H1 (cell line): ENCODE measurements at regions not wholly inside any gene's neighbourhood (a gene's known extent, or its start where the extent isn't known, plus 50 kb on each side); places are given as distances from the start of the nearest gene placed in this dataset.

Experiments
- CTCF ChIA-PET: fragments of 300-600 bp; sonication (Branson Sonifier 250); formaldehyde crosslinking; loops from one replicate; lab custom pipeline; 2021; ENCODE audit not compliant: partially characterized antibody; lab: Charles Lee
- POLR2A ChIA-PET: fragments of 300-600 bp; sonication (Branson Sonifier 250); formaldehyde crosslinking; loops from one replicate; lab custom pipeline; 2021; ENCODE audit warnings: inconsistent platforms; ENCODE audit not compliant: partially characterized antibody; lab: Charles Lee
- DNase-seq, 2 experiments: peaks; one replicate each; pipeline versions ENCODE4 v3.0.0 to v3.0.0-alpha.2; 2010 to 2022; ENCODE audit warnings: low spot score in 2 of 2, low read depth in 1 of 2, mixed read lengths in 1 of 2
- FAIRE-seq: peaks from 2 replicates; lab custom pipeline; 2011; peaks lifted over from hg19 to GRCh38; lab: Jason Lieb, UNC
- H2AFZ ChIP-seq: 2 replicates; pipeline ENCODE4 v1.8.1; 2012; ENCODE audit warnings: low read length, inconsistent platforms
- H2AK5ac ChIP-seq: 2 replicates; pipeline ENCODE4 v1.6.1; 2013; ENCODE audit warnings: low read depth, low read length
- H2BK120ac ChIP-seq: replicated peaks from 2 replicates; pipeline ENCODE3; 2013; ENCODE audit warnings: low read depth, low read length, inconsistent platforms
- H2BK12ac ChIP-seq: 2 replicates; pipeline ENCODE4 v1.6.1; 2013; ENCODE audit warnings: low read depth, low read length
- H2BK15ac ChIP-seq: 2 replicates; pipeline ENCODE4 v1.6.1; 2013; ENCODE audit warnings: low read length
- H2BK20ac ChIP-seq: 2 replicates; pipeline ENCODE4 v1.6.1; 2013; ENCODE audit warnings: low read length
- H2BK5ac ChIP-seq: 2 replicates; pipeline ENCODE4 v1.6.1; 2013; ENCODE audit warnings: low read depth, low read length
- H3K14ac ChIP-seq: 2 replicates; pipeline ENCODE4 v1.6.1; 2013; ENCODE audit warnings: inconsistent platforms; ENCODE audit not compliant: insufficient read length
- H3K18ac ChIP-seq: 2 replicates; pipeline ENCODE4 v1.6.1; 2013; ENCODE audit warnings: low read length; ENCODE audit errors: extremely low read depth
- H3K23ac ChIP-seq: 2 replicates; pipeline ENCODE4 v1.6.1; 2013; ENCODE audit warnings: inconsistent platforms; ENCODE audit not compliant: insufficient read length
- H3K23me2 ChIP-seq: 2 replicates; pipeline ENCODE4 v1.6.1; 2013; ENCODE audit warnings: low read depth, low read length
- H3K27ac ChIP-seq: 2 replicates; pipeline ENCODE4 v1.6.1; 2011; ENCODE audit warnings: low read depth, low read length, inconsistent platforms
- H3K27me3 ChIP-seq, 4 experiments: replicated peaks in 1 of 4; 1 replicate in 1 of 4; 2 replicates in 3 of 4; pipeline versions ENCODE4 v1.6.1 to v1.8.1; 2011 to 2013; ENCODE audit warnings: low read length in 3 of 4, mild to moderate bottlenecking in 3 of 4, inconsistent platforms in 2 of 4, mixed read lengths in 2 of 4, moderate library complexity in 1 of 4; ENCODE audit not compliant: control insufficient read depth in 3 of 4, insufficient read depth in 3 of 4; ENCODE audit errors: extremely low read depth in 1 of 4
- H3K36me3 ChIP-seq, 4 experiments: 2 replicates each; pipeline versions ENCODE4 v1.6.1 to v1.8.1; 2011 to 2013; ENCODE audit warnings: mild to moderate bottlenecking in 4 of 4, low read length in 3 of 4, moderate library complexity in 2 of 4, control low read depth in 1 of 4, inconsistent platforms in 1 of 4; ENCODE audit not compliant: insufficient read depth in 4 of 4, control insufficient read depth in 2 of 4
- H3K4ac ChIP-seq: replicated peaks from 2 replicates; pipeline ENCODE3; 2013; ENCODE audit warnings: low read length, low read depth, mixed read lengths, inconsistent platforms; ENCODE audit not compliant: insufficient read length
- H3K4me1 ChIP-seq, 4 experiments: replicated peaks in 1 of 4; 1 replicate in 1 of 4; 2 replicates in 3 of 4; pipeline versions ENCODE4 v1.6.1 to v1.8.1; 2011 to 2013; ENCODE audit warnings: low read length in 3 of 4, inconsistent platforms in 2 of 4, mixed read lengths in 1 of 4; ENCODE audit not compliant: insufficient read depth in 4 of 4, control insufficient read depth in 3 of 4
- H3K4me2 ChIP-seq, 2 experiments: 2 replicates each; pipeline versions ENCODE4 v1.6.1 to v1.8.1; 2011 to 2013; ENCODE audit warnings: low read depth in 2 of 2, low read length in 2 of 2, control low read depth in 1 of 2, inconsistent platforms in 1 of 2, mild to moderate bottlenecking in 1 of 2; ENCODE audit not compliant: insufficient read depth in 1 of 2
- H3K4me3 ChIP-seq, 4 experiments: fragments of 200-600, 300-600 bp in 1 of 4; sonication (generic), shearing (Covaris generic), sonication (Bioruptor Twin) in 1 of 4; 2 replicates each; pipeline versions ENCODE4 v1.5.1 to v1.8.1; 2011 to 2016; ENCODE audit warnings: low read length in 4 of 4, low read depth in 3 of 4, control low read depth in 2 of 4, inconsistent platforms in 2 of 4, mild to moderate bottlenecking in 2 of 4, mixed read lengths in 1 of 4, moderate library complexity in 1 of 4; ENCODE audit not compliant: insufficient read depth in 2 of 4; ENCODE audit errors: extremely low read depth in 1 of 4
- H3K56ac ChIP-seq: replicated peaks from 2 replicates; pipeline ENCODE3; 2013; ENCODE audit warnings: low read depth, mild to moderate bottlenecking, mixed read lengths, low read length, inconsistent platforms; ENCODE audit not compliant: insufficient read length
- H3K79me1 ChIP-seq: 2 replicates; pipeline ENCODE4 v1.6.1; 2013; ENCODE audit warnings: low read depth, low read length, control low read depth
- H3K79me2 ChIP-seq, 2 experiments: 2 replicates each; pipeline versions ENCODE4 v1.6.1 to v1.8.1; 2012 to 2013; ENCODE audit warnings: low read length in 2 of 2, mild to moderate bottlenecking in 2 of 2, inconsistent platforms in 1 of 2; ENCODE audit not compliant: insufficient read depth in 2 of 2, control insufficient read depth in 1 of 2
- H3K9ac ChIP-seq, 4 experiments: replicated peaks in 1 of 4; 1 replicate in 1 of 4; 2 replicates in 3 of 4; pipeline versions ENCODE4 v1.6.1 to v1.8.1; 2011 to 2013; ENCODE audit warnings: low read depth in 3 of 4, low read length in 3 of 4, control low read depth in 2 of 4, mild to moderate bottlenecking in 2 of 4, moderate library complexity in 2 of 4, inconsistent platforms in 1 of 4; ENCODE audit errors: extremely low read depth in 1 of 4
- H3K9me3 ChIP-seq, 2 experiments: 2 replicates each; pipeline versions ENCODE4 v1.6.1 to v1.8.1; 2012 to 2013; ENCODE audit warnings: mild to moderate bottlenecking in 2 of 2, moderate library complexity in 2 of 2, control low read depth in 1 of 2, inconsistent platforms in 1 of 2, low read depth in 1 of 2, low read length in 1 of 2, mixed read lengths in 1 of 2; ENCODE audit not compliant: insufficient read depth in 2 of 2
- H4K20me1 ChIP-seq, 2 experiments: replicated peaks in 1 of 2; 2 replicates each; pipeline versions ENCODE3 to v1.8.1; 2011 to 2013; ENCODE audit warnings: inconsistent platforms in 2 of 2, low read length in 2 of 2, mild to moderate bottlenecking in 1 of 2; ENCODE audit not compliant: insufficient read depth in 2 of 2, control insufficient read depth in 1 of 2
- H4K5ac ChIP-seq: 2 replicates; pipeline ENCODE4 v1.6.1; 2013; ENCODE audit warnings: low read length, low read depth, mixed read lengths, inconsistent platforms; ENCODE audit not compliant: insufficient read length
- H4K8ac ChIP-seq: 2 replicates; pipeline ENCODE4 v1.8.0; 2013; ENCODE audit warnings: mild to moderate bottlenecking, moderate library complexity, low read length, inconsistent platforms; ENCODE audit not compliant: insufficient read depth; ENCODE audit errors: extremely low read depth
- H4K91ac ChIP-seq: replicated peaks from 2 replicates; pipeline ENCODE3; 2013; ENCODE audit warnings: low read length, mixed read lengths, inconsistent platforms; ENCODE audit not compliant: insufficient read length
- BACH1 ChIP-seq: IDR thresholded peaks from 2 replicates; pipeline ENCODE4 v1.6.1; 2012; ENCODE audit warnings: low read length, improper control_type of control experiment
- CBX5 ChIP-seq: fragments of 300-800, 300-1000 bp; sonication (generic); IDR thresholded peaks from 2 replicates; pipeline ENCODE4 v1.7.1; 2016; ENCODE audit warnings: antibody characterized with exemption, low read length, low read depth
- WGBS, 2 experiments: shearing (Covaris generic) in 1 of 2; methylation state at CpG; one replicate each; pipeline versions ENCODE4 v1.1.6 to v1.1.7; 2013 to 2015; ENCODE audit warnings: low lambda C conversion rate in 2 of 2, mixed read lengths in 2 of 2, inconsistent platforms in 1 of 2, low coverage in 1 of 2, missing lambda C conversion rate in 1 of 2; ENCODE audit not compliant: insufficient replicate concordance in 2 of 2, insufficient coverage in 1 of 2, insufficient read length in 1 of 2; ENCODE audit errors: extremely low coverage in 1 of 2, missing lambda C conversion rate in 1 of 2; 5-methylcytosine and 5-hydroxymethylcytosine counted together

DNA sequence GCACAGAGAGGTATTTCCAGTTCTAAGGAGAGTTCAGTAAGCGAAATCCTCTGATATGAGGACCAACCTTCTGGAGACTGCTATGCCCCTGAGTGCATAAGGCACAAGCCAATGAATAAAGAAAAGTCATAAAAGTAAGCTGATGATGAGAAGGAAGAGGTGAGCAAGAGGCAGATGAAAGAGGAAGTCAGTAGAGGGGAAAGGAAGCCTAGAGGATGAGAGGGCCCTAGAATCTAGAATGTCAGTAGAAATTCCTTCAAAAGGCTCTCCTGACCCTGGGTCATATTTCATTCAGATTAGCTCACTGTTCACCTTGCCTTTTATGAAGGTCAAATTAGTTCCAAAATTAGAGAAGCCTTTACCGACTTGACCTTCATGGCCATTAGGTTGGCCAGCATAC lies 209.2 kb downstream of the CD83 start:
- H2BK12ac ChIP-seq: no peak overlapping the region; the same call in 1 of the 2 replicates
- H2BK120ac ChIP-seq: no peak overlapping the region
- H3K4me1 ChIP-seq: no peaks in the 10 kb centered on the region; a peak in 1 of 7 replicates
- no peaks in the 10 kb centered on the region for H3K79me1 ChIP-seq
- 98% methylated on average over 2 of the region's 2 CpGs; no CpG with 5 or more reads in 1 of the 2 experiments for WGBS, 2 experiments
- H3K79me2 ChIP-seq: no peaks in the 10 kb centered on the region
- TF ChIP-seq BACH1 (no peak), CBX5 (no peak)
- H2BK20ac ChIP-seq: no peak overlapping the region
- no peaks in the 10 kb centered on the region for H3K23me2 ChIP-seq
- no peak overlapping the region for H4K5ac ChIP-seq
- H4K8ac ChIP-seq: no peak overlapping the region
- no peak overlapping the region for H3K4ac ChIP-seq
- no peak overlapping the region for H2AK5ac ChIP-seq
- no peak overlapping the region for H2AFZ ChIP-seq
- no peak overlapping the region for H3K18ac ChIP-seq
- no peaks in the 10 kb centered on the region; a peak in 1 of 4 replicates for H3K9me3 ChIP-seq
- H3K36me3 ChIP-seq: no peaks in the 10 kb centered on the region
- no peak overlapping the region for H2BK5ac ChIP-seq
- DNase-seq: no peak
- H3K4me2 ChIP-seq: no peak overlapping the region
- FAIRE-seq: no peak
- ChIA-PET POLR2A (no interaction called here), CTCF (interaction anchor here (0.7 to 1.3 kb wide), 3 partner anchors 9 to 115 kb away, joined by 3 to 5 read pairs (median 3); no protein-coding TSS in a partner anchor)
- H2BK15ac ChIP-seq: no peak overlapping the region
- H4K91ac ChIP-seq: no peak overlapping the region
- no peaks in the 10 kb centered on the region for H4K20me1 ChIP-seq
- no peaks in the 10 kb centered on the region; a peak in 1 of 7 replicates for H3K27me3 ChIP-seq
- no peak overlapping the region for H3K27ac ChIP-seq
- H3K4me3 ChIP-seq: no peak overlapping the region
- H3K9ac ChIP-seq: no peak overlapping the region
- H3K14ac ChIP-seq: no peak overlapping the region
- no peak overlapping the region for H3K23ac ChIP-seq
- H3K56ac ChIP-seq: no peak overlapping the region
